Activated naive CD8-positive, alpha-beta T cell treated with anti-CD3 and anti-CD28 coated beads, Interleukin-2, amount 10 ng/mL, durations not matched to agents 7 days and 5 days (primary cell): ENCODE measurements at regions not wholly inside any gene's neighbourhood (a gene's known extent, or its start where the extent isn't known, plus 50 kb on each side); places are given as distances from the start of the nearest gene placed in this dataset.

Experiments used
- ATAC-seq: fragments of 150-1000 bp; cut with Tn5 transposase; one replicate; pipeline ENCODE4 v1.10.0; 2021; ENCODE audit warnings: low read depth, moderate library complexity
- POLR2A ChIA-PET: fragments of 350-600 bp; sonication (Branson Sonifier 250); formaldehyde crosslinking; loops from one replicate; lab custom pipeline; 2021; ENCODE audit warnings: antibody characterized with exemption; lab: Charles Lee
- DNase-seq: peaks from one replicate; pipeline ENCODE4 v3.0.0; 2021
- H3K27ac Mint-ChIP-seq: one replicate; pipeline ENCODE4 v1.8.0; 2022; ENCODE audit warnings: mild to moderate bottlenecking, mixed read lengths
- H3K27me3 Mint-ChIP-seq: one replicate; pipeline ENCODE4 v1.8.0; 2022; ENCODE audit warnings: mild to moderate bottlenecking, moderate library complexity, mixed read lengths
- H3K36me3 Mint-ChIP-seq: one replicate; pipeline ENCODE4 v1.8.0; 2021; ENCODE audit warnings: mild to moderate bottlenecking, mixed read lengths
- H3K4me1 Mint-ChIP-seq: one replicate; pipeline ENCODE4 v1.8.0; 2021; ENCODE audit warnings: mixed read lengths
- H3K4me3 Mint-ChIP-seq: one replicate; pipeline ENCODE4 v1.8.0; 2022; ENCODE audit warnings: mild to moderate bottlenecking, moderate library complexity, mixed read lengths
- H3K9me3 Mint-ChIP-seq: one replicate; pipeline ENCODE4 v1.8.0; 2021; ENCODE audit warnings: mixed read lengths

- peaks cover 4% of the 10 kb centered on the region for H3K9me3 Mint-ChIP-seq
- ATAC-seq (no peak), DNase-seq (no peak)
- H3K4me3 Mint-ChIP-seq: no peak overlapping the region
- peaks cover 6% of the 10 kb centered on the region for H3K27me3 Mint-ChIP-seq
- POLR2A ChIA-PET: no interaction called here
- no peaks in the 10 kb centered on the region for H3K4me1 Mint-ChIP-seq
- no peaks in the 10 kb centered on the region for H3K36me3 Mint-ChIP-seq
- no peak overlapping the region for H3K27ac Mint-ChIP-seq
Measured at GRCh38 chr4:10750714-10751113, 66.1 kb upstream of the CLNK start.

GRCh38 chr4:10747186-10747585 lies 62.6 kb upstream of the CLNK start:
- DNase-seq (no peak), ATAC-seq (no peak)
- POLR2A ChIA-PET: no interaction called here
- peaks cover 4% of the 10 kb centered on the region for H3K9me3 Mint-ChIP-seq
- no peaks in the 10 kb centered on the region for H3K36me3 Mint-ChIP-seq
- H3K4me1 Mint-ChIP-seq: no peaks in the 10 kb centered on the region
- H3K27me3 Mint-ChIP-seq: no peaks in the 10 kb centered on the region
- H3K27ac Mint-ChIP-seq: no peak overlapping the region
- no peak overlapping the region for H3K4me3 Mint-ChIP-seq

- no peak overlapping the region for H3K27ac Mint-ChIP-seq
- H3K4me3 Mint-ChIP-seq: no peak overlapping the region
- peaks cover 4% of the 10 kb centered on the region for H3K9me3 Mint-ChIP-seq
- H3K4me1 Mint-ChIP-seq: no peaks in the 10 kb centered on the region
- DNase-seq (no peak), ATAC-seq (no peak)
- H3K36me3 Mint-ChIP-seq: no peaks in the 10 kb centered on the region
- POLR2A ChIA-PET: no interaction called here
- no peaks in the 10 kb centered on the region for H3K27me3 Mint-ChIP-seq
Measured at GRCh38 chr4:10746371-10747171, 62.0 kb upstream of the CLNK start.

GRCh38 chr4:10743357-10743756 lies 58.8 kb upstream of the CLNK start:
- Mint-ChIP-seq H3K9me3 (no peaks in the 10 kb centered on the region), H3K27me3 (peaks cover 1% of the 10 kb centered on the region), H3K4me1 (peaks cover 3% of the 10 kb centered on the region), H3K4me3 (no peak overlapping the region), H3K27ac (no peak overlapping the region), H3K36me3 (no peaks in the 10 kb centered on the region)
- POLR2A ChIA-PET: no interaction called here
- no peak for DNase-seq
- ATAC-seq: no peak

GRCh38 chr4:10741961-10742699 lies 57.6 kb upstream of the CLNK start:
- H3K4me1 Mint-ChIP-seq: peaks cover 3% of the 10 kb centered on the region
- POLR2A ChIA-PET: no interaction called here
- DNase-seq (no peak), ATAC-seq (no peak)
- no peak overlapping the region for H3K4me3 Mint-ChIP-seq
- no peaks in the 10 kb centered on the region for H3K36me3 Mint-ChIP-seq
- H3K9me3 Mint-ChIP-seq: no peaks in the 10 kb centered on the region
- peaks cover 3% of the 10 kb centered on the region for H3K27me3 Mint-ChIP-seq
- H3K27ac Mint-ChIP-seq: no peak overlapping the region

GRCh38 chr4:10740891-10741620 lies 56.5 kb upstream of the CLNK start:
- ATAC-seq (no peak), DNase-seq (no peak)
- Mint-ChIP-seq H3K9me3 (no peaks in the 10 kb centered on the region), H3K4me1 (peaks cover 3% of the 10 kb centered on the region), H3K4me3 (no peak overlapping the region), H3K27ac (no peak overlapping the region), H3K36me3 (no peaks in the 10 kb centered on the region), H3K27me3 (peaks cover 3% of the 10 kb centered on the region)
- POLR2A ChIA-PET: no interaction called here

- POLR2A ChIA-PET: no interaction called here
- Mint-ChIP-seq H3K27me3 (peaks cover 3% of the 10 kb centered on the region), H3K36me3 (no peaks in the 10 kb centered on the region), H3K27ac (no peak overlapping the region), H3K9me3 (no peaks in the 10 kb centered on the region), H3K4me3 (no peak overlapping the region), H3K4me1 (peaks cover 3% of the 10 kb centered on the region)
- DNase-seq (no peak), ATAC-seq (no peak)
Measured at GRCh38 chr4:10740251-10740650, 55.7 kb upstream of the CLNK start.

GRCh38 chr4:10738826-10739489 lies 54.4 kb upstream of the CLNK start:
- Mint-ChIP-seq H3K36me3 (no peaks in the 10 kb centered on the region), H3K27ac (no peak overlapping the region), H3K27me3 (peaks cover 3% of the 10 kb centered on the region), H3K4me1 (peaks cover 4% of the 10 kb centered on the region), H3K4me3 (no peak overlapping the region), H3K9me3 (no peaks in the 10 kb centered on the region)
- DNase-seq (no peak), ATAC-seq (no peak)
- POLR2A ChIA-PET: no interaction called here

- Mint-ChIP-seq H3K27ac (no peak overlapping the region), H3K4me1 (peaks cover 15% of the 10 kb centered on the region), H3K27me3 (peaks cover 3% of the 10 kb centered on the region), H3K36me3 (no peaks in the 10 kb centered on the region), H3K9me3 (no peaks in the 10 kb centered on the region), H3K4me3 (no peak overlapping the region)
- POLR2A ChIA-PET: no interaction called here
- no peak for DNase-seq
- no peak for ATAC-seq
Measured at GRCh38 chr4:10737337-10737736, 52.8 kb upstream of the CLNK start.

- Mint-ChIP-seq H3K36me3 (no peaks in the 10 kb centered on the region), H3K27ac (no peak overlapping the region), H3K9me3 (no peaks in the 10 kb centered on the region), H3K4me3 (no peak overlapping the region), H3K4me1 (peaks cover 19% of the 10 kb centered on the region), H3K27me3 (peaks cover 3% of the 10 kb centered on the region)
- no peak for DNase-seq
- ATAC-seq: no peak
- POLR2A ChIA-PET: no interaction called here
Measured at GRCh38 chr4:10736895-10737294, 52.3 kb upstream of the CLNK start.

GRCh38 chr4:10736266-10736665 lies 51.7 kb upstream of the CLNK start:
- no peak for DNase-seq
- POLR2A ChIA-PET: no interaction called here
- Mint-ChIP-seq H3K9me3 (no peaks in the 10 kb centered on the region), H3K27ac (no peak overlapping the region), H3K36me3 (no peaks in the 10 kb centered on the region), H3K4me1 (peaks cover 19% of the 10 kb centered on the region), H3K4me3 (no peak overlapping the region), H3K27me3 (peaks cover 3% of the 10 kb centered on the region)
- no peak for ATAC-seq

- POLR2A ChIA-PET: no interaction called here
- H3K4me3 Mint-ChIP-seq: no peak overlapping the region
- H3K27ac Mint-ChIP-seq: no peak overlapping the region
- peaks cover 2% of the 10 kb centered on the region for H3K36me3 Mint-ChIP-seq
- ATAC-seq (no peak), DNase-seq (no peak)
- H3K27me3 Mint-ChIP-seq: peaks cover 2% of the 10 kb centered on the region
- no peaks in the 10 kb centered on the region for H3K9me3 Mint-ChIP-seq
- peaks cover 23% of the 10 kb centered on the region for H3K4me1 Mint-ChIP-seq
Measured at GRCh38 chr4:10734697-10735096, 50.1 kb upstream of the CLNK start.
